SK-N-MC (cell line): ENCODE measurements at regions not wholly inside any gene's neighbourhood (a gene's known extent, or its start where the extent isn't known, plus 50 kb on each side); places are given as distances from the start of the nearest gene placed in this dataset.

Source experiments
- DNase-seq: peaks from one replicate; pipeline ENCODE4 v3.0.0-alpha.2; 2011; ENCODE audit warnings: low read depth, low spot score
- H3K27ac ChIP-seq: fragments of 200-600 bp; sonication (generic); 2 replicates; pipeline ENCODE4 v1.5.1; 2016; ENCODE audit warnings: mixed run types
- H3K36me3 ChIP-seq: fragments of 200-600 bp; sonication (generic); 2 replicates; pipeline ENCODE4 v1.6.1; 2017; ENCODE audit warnings: antibody characterized with exemption, low read length, mixed read lengths; ENCODE audit not compliant: insufficient read depth
- H3K4me3 ChIP-seq: fragments of 200-600 bp; sonication (generic); 2 replicates; pipeline ENCODE4 v1.5.1; 2016
- H3K9ac ChIP-seq: fragments of 200-600 bp; sonication (generic); 2 replicates; pipeline ENCODE4 v1.8.0; 2017; ENCODE audit warnings: mixed run types, mixed read lengths; ENCODE audit not compliant: insufficient read length
- H3K9me3 ChIP-seq: fragments of 200-600 bp; sonication (generic); 2 replicates; pipeline ENCODE4 v1.6.1; 2017; ENCODE audit warnings: low read depth, mild to moderate bottlenecking, antibody characterized with exemption, low read length, moderate library complexity, mixed read lengths
- EZH2 ChIP-seq: fragments of 200-600 bp; sonication (generic); IDR thresholded peaks from one replicate; pipeline ENCODE4 v1.6.1; 2017; ENCODE audit warnings: antibody characterized with exemption
- FOXP2 ChIP-seq: optimal IDR thresholded peaks from 2 replicates; pipeline ENCODE3; 2011; ENCODE audit warnings: mild to moderate bottlenecking, moderate library complexity; ENCODE audit not compliant: insufficient read depth; ENCODE audit errors: extremely low read length, control extremely low read depth
- POLR2AphosphoS5 ChIP-seq: IDR thresholded peaks from 2 replicates; pipeline ENCODE4 v1.6.1; 2012; ENCODE audit warnings: mild to moderate bottlenecking, low read depth, low read length, borderline replicate concordance

DNA sequence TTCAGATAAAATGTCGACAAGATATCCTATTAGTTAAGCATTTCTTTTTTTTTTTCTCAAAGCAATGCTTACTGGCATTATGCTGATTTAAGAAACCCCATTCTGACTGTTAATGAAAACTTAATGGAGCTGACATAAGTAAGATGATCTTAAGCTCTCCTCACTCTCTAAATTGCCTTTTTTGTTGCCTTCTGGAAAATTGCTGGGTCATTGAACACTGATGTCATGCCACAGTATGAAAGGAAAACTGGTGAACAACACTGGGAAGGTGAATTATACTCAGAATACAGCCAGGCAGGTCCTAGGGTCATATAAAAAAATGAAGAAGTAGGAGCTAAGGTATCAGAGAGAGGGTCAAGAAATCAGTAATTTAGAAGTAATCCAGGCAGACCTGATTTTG lies 179.9 kb downstream of the BTG1 start:
- Histone ChIP-seq H3K9ac (no peak overlapping the region), H3K36me3 (no peaks in the 10 kb centered on the region), H3K4me3 (no peak overlapping the region), H3K9me3 (no peaks in the 10 kb centered on the region), H3K27ac (no peak overlapping the region)
- DNase-seq = no peak
- TF ChIP-seq EZH2 (no peak), POLR2AphosphoS5 (no peak), FOXP2 (no peak)

DNA sequence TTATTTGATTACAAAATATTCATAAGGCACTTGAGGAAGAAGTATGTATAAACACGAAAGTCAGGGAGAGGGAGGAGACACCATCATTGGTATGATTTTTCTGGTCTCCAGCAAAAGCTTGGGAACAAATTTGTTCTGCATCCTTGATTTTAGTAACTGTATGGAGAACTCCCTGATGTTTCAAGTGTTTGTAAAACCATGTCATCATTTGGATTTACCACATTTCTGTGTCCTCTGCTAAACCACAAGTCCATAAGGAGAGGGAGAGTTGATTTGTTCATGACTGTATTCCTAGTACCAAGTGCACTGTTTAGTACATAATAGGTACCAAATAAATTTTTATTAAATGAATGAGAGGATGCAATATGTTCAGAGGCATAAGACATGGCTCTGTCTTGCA lies 181.1 kb downstream of the BTG1 start:
- no peak overlapping the region for H3K4me3 ChIP-seq
- H3K9me3 ChIP-seq = no peaks in the 10 kb centered on the region
- H3K27ac ChIP-seq = no peak overlapping the region
- H3K9ac ChIP-seq = no peak overlapping the region
- no peak for DNase-seq
- H3K36me3 ChIP-seq = no peaks in the 10 kb centered on the region
- no peak for TF ChIP-seq EZH2
- no peak for TF ChIP-seq POLR2AphosphoS5
- no peak for TF ChIP-seq FOXP2

DNA sequence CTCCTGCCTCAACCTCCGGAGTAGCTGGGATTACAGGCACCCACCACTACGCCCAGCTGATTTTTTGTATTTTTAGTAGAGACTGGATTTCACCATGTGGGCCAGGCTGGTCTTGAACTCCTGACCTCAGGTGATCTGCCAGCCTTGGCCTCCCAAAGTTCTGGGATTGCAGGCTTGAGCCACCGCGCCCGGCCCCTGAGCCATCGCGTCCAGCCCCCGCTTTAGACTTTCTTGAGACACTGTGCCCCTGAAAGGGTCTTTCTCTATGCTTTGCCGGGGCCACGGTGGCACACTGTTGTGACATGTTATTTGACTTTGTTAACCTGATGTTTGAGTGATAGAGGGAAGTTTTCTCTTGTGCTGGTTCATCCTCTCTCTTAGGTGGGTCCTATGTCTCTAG lies 186.4 kb downstream of the BTG1 start:
- no peak for TF ChIP-seq FOXP2
- no peak for TF ChIP-seq POLR2AphosphoS5
- no peak for TF ChIP-seq EZH2
- Histone ChIP-seq H3K9me3 (no peaks in the 10 kb centered on the region), H3K9ac (no peak overlapping the region), H3K4me3 (no peak overlapping the region), H3K27ac (no peak overlapping the region), H3K36me3 (no peaks in the 10 kb centered on the region)
- DNase-seq = no peak

DNA sequence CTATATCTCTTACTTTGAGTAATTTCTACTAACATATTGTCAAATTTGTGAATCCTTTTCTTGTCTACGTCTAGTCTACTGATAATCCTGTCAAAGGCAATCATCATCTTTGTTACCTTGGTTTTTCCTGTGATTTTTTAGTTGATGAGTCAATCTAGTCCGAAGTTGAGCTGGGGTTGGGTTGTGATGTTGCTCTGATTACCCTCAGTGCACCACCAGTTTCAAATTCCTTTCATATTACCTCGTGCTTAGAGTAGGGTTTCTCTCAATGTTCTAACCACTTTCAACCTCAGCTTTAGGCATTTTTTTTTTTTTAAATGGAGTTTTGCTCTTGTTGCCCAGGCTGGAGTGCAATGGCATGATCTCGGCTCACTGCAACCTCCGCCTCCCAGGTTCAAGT lies 186.8 kb downstream of the BTG1 start:
- Histone ChIP-seq H3K4me3 (no peak overlapping the region), H3K27ac (no peak overlapping the region), H3K9me3 (no peaks in the 10 kb centered on the region), H3K9ac (no peak overlapping the region), H3K36me3 (no peaks in the 10 kb centered on the region)
- TF ChIP-seq EZH2 = no peak
- TF ChIP-seq FOXP2 = no peak
- TF ChIP-seq POLR2AphosphoS5 = no peak
- DNase-seq = no peak

DNA sequence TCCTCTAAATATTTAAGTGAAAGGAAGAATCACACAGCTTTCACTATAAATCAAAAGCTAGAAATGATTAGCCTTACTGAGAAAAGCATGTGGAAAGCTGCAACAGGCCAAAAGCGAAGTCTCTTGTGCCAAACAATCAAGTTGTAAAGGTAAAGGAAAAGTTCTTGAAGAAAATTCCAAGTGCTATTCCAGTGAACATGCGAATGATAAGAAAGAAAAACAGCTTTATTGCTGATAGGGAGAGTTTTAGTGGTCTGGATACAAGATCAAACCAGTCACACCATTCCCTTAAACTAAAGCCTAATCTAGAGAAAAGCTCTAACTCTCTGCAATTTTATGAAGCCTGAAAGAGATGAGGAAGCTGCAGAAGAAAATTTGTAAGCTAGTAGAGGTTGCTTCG lies 190.9 kb downstream of the BTG1 start:
- H3K27ac ChIP-seq = no peak overlapping the region

DNA sequence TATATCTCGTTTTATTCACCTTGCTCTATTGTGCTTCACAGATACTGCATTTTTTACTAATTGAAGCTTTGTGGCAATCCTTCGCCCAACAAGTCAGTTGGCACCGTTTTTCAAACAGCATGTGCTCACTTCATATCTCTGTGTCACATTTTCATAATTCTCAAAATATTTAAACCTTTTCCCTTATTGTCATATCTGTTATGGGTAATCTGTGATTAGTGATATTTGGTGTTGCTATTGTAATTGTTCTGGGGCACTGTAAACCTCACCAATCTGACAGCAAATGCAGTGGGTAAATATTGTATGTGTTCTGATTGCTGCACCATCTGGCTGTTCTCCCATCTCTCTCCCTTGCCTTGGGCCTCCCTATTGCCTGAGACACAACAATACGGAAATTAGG lies 191.3 kb downstream of the BTG1 start:
- no peak for DNase-seq

More for the DNA sequence above, 190.9 kb downstream of the BTG1 start:
- H3K9me3 ChIP-seq = no peaks in the 10 kb centered on the region
- no peak for DNase-seq
- no peak overlapping the region for H3K9ac ChIP-seq
- TF ChIP-seq FOXP2 (no peak), POLR2AphosphoS5 (no peak), EZH2 (no peak)
- H3K4me3 ChIP-seq = no peak overlapping the region
- no peaks in the 10 kb centered on the region for H3K36me3 ChIP-seq

DNA sequence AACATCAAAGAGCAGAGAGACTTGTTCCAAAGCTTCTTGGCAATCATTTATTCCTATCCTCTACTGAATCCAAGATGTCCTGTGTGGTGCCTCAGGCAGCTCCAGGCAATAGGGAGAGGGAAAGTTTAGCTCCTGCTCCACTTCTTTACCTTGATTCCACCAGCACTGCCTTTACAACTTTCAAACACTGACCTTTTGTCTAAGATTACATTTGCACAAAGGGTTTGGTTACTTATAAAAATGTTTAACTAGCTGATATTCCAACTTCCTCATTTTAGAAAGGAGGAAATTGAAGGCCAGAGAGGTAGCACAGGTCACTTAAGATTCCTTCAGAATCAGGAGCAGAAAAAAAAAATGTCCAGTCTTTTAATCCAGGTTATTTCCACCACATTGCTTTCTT lies 192.7 kb downstream of the BTG1 start:
- H3K9me3 ChIP-seq = no peaks in the 10 kb centered on the region
- H3K9ac ChIP-seq = no peak overlapping the region
- H3K36me3 ChIP-seq = no peaks in the 10 kb centered on the region
- no peak for DNase-seq
- H3K4me3 ChIP-seq = no peak overlapping the region
- TF ChIP-seq POLR2AphosphoS5 = no peak
- no peak for TF ChIP-seq EZH2
- no peak for TF ChIP-seq FOXP2
- H3K27ac ChIP-seq = no peak overlapping the region

More for the DNA sequence above, 191.3 kb downstream of the BTG1 start:
- no peak overlapping the region for H3K27ac ChIP-seq
- TF ChIP-seq POLR2AphosphoS5 = no peak
- TF ChIP-seq FOXP2 = no peak
- no peak for TF ChIP-seq EZH2
- H3K9me3 ChIP-seq = no peaks in the 10 kb centered on the region
- no peak overlapping the region for H3K4me3 ChIP-seq
- H3K9ac ChIP-seq = no peak overlapping the region
- H3K36me3 ChIP-seq = no peaks in the 10 kb centered on the region

DNA sequence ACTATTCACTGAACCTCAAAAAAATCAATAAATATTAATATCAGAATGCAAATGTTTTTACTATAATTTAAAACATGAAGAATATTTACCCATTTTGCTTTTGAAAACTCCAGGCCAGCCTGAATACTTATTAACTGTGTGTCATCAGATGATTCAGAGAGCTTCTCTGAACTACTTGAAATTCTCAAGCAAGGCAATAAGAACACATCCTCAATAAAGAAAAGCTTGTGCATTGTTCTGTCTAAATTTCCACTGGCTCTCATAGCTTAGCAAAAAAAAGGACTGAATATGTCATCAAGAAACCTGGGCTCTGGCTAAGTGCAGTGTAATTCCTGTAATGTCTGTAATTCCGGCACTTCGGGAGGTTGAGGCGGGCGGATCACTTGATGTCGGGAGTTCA lies 194.1 kb downstream of the BTG1 start:
- no peak overlapping the region for H3K9ac ChIP-seq
- H3K9me3 ChIP-seq = no peaks in the 10 kb centered on the region
- DNase-seq = no peak
- H3K36me3 ChIP-seq = no peaks in the 10 kb centered on the region
- TF ChIP-seq POLR2AphosphoS5 (no peak), FOXP2 (no peak), EZH2 (no peak)
- H3K27ac ChIP-seq = no peak overlapping the region
- H3K4me3 ChIP-seq = no peak overlapping the region

DNA sequence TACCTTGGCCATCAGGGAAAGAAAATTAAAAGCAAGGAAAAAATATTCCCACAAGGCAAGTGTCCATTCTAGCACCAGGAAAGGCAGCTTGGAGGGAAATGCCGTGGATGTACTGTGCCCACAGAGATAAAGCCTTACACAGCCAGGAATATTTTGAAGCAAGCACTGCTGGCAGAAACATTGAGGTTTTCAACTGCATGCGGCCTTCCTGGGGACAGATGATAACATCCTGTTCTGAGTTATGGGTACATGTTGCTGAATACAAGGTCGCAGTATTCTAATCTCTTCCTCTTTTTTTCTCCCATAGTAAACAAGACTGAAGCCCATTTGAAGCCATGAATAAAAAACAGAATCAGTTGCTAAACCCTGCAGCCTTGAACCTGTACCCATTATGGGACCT lies 197.1 kb downstream of the BTG1 start:
- no peak overlapping the region for H3K4me3 ChIP-seq
- no peak overlapping the region for H3K27ac ChIP-seq
- H3K36me3 ChIP-seq = no peaks in the 10 kb centered on the region
- TF ChIP-seq POLR2AphosphoS5 (no peak), EZH2 (no peak), FOXP2 (no peak)
- DNase-seq = no peak
- H3K9ac ChIP-seq = no peak overlapping the region
- H3K9me3 ChIP-seq = no peaks in the 10 kb centered on the region

DNA sequence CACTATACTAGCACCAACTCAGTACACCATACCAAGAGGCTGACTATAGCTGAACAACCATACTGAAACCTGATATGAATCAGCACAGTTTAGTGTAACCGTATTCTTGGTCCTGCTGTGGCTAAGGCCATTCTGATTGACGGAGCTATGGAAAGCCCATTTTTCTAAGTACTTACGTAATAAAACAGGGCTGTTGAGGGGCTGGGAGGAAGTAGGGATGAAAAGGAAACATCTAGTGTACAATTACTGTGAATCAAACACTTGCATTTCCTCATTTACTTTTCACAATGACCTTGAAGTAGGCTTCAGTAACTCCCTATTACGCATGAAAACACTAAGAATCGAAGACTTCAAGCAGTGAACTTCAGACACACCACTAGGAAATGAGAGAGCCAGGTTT lies 198.2 kb downstream of the BTG1 start:
- DNase-seq = no peak
- Histone ChIP-seq H3K36me3 (no peaks in the 10 kb centered on the region), H3K9me3 (no peaks in the 10 kb centered on the region), H3K9ac (no peak overlapping the region), H3K27ac (no peak overlapping the region), H3K4me3 (no peak overlapping the region)
- no peak for TF ChIP-seq EZH2
- no peak for TF ChIP-seq FOXP2
- TF ChIP-seq POLR2AphosphoS5 = no peak
